DOHH2 (cell line): ENCODE measurements at regions not wholly inside any gene's neighbourhood (a gene's known extent, or its start where the extent isn't known, plus 50 kb on each side); places are given as distances from the start of the nearest gene placed in this dataset.
"Not testable (repeated sequence)": the region's sequence is repeated elsewhere in the genome, so short reads cannot be mapped to it uniquely, and the experiment has no call there.

Experiments used
- H3F3A ChIP-seq: fragments of 200-600 bp; sonication (generic), shearing (Covaris generic); 2 replicates; pipeline ENCODE4 v1.6.0; 2016; ENCODE audit warnings: antibody characterized with exemption, mild to moderate bottlenecking; ENCODE audit not compliant: control insufficient read depth, insufficient read depth
- H3K27ac ChIP-seq: fragments of 200-600 bp; sonication (generic); 2 replicates; pipeline ENCODE4 v1.5.1; 2014; ENCODE audit warnings: low read depth, mild to moderate bottlenecking, low read length, moderate library complexity
- H3K27me3 ChIP-seq: fragments of 200-600 bp; sonication (generic); 2 replicates; pipeline ENCODE4 v1.6.1; 2014; ENCODE audit warnings: mild to moderate bottlenecking, low read length, mixed read lengths; ENCODE audit not compliant: control insufficient read depth
- H3K36me3 ChIP-seq: fragments of 200-600 bp; sonication (generic); 2 replicates; pipeline ENCODE4 v1.6.1; 2014; ENCODE audit warnings: mild to moderate bottlenecking, low read length, moderate library complexity, mixed read lengths; ENCODE audit not compliant: control insufficient read depth
- H3K4me1 ChIP-seq: fragments of 200-600 bp; sonication (generic); 2 replicates; pipeline ENCODE4 v1.6.1; 2014; ENCODE audit warnings: mild to moderate bottlenecking, low read length, mixed read lengths; ENCODE audit not compliant: control insufficient read depth
- H3K4me2 ChIP-seq: fragments of 200-600 bp; sonication (generic); 2 replicates; pipeline ENCODE4 v1.6.0; 2014; ENCODE audit warnings: mild to moderate bottlenecking, low read length, moderate library complexity
- H3K4me3 ChIP-seq: fragments of 200-600 bp; sonication (generic); 2 replicates; pipeline ENCODE4 v1.5.1; 2014; ENCODE audit warnings: mild to moderate bottlenecking, low read length, mixed read lengths
- H3K79me2 ChIP-seq: fragments of 200-600 bp; sonication (generic); 2 replicates; pipeline ENCODE4 v1.6.1; 2014; ENCODE audit warnings: mild to moderate bottlenecking, low read length, mixed read lengths; ENCODE audit not compliant: control insufficient read depth
- H3K9me2 ChIP-seq: fragments of 200-600 bp; sonication (generic); replicated peaks from 2 replicates; pipeline ENCODE4 v1.6.1; 2014; ENCODE audit warnings: mild to moderate bottlenecking, low read length, mixed read lengths; ENCODE audit not compliant: control insufficient read depth
- H3K9me3 ChIP-seq: fragments of 200-600 bp; sonication (generic); 2 replicates; pipeline ENCODE4 v1.6.1; 2014; ENCODE audit warnings: antibody characterized with exemption, low read length, mixed read lengths; ENCODE audit not compliant: control insufficient read depth, insufficient read depth
- H4K20me1 ChIP-seq: fragments of 200-600 bp; sonication (generic); 2 replicates; pipeline ENCODE4 v1.6.0; 2014; ENCODE audit warnings: low read depth, mild to moderate bottlenecking, antibody characterized with exemption, low read length, moderate library complexity; ENCODE audit not compliant: control insufficient read depth, insufficient read depth
- EZH2phosphoT487 ChIP-seq: fragments of 200-600 bp; sonication (generic); IDR thresholded peaks from 2 replicates; pipeline ENCODE4 v1.6.1; 2017; ENCODE audit warnings: borderline replicate concordance, mild to moderate bottlenecking, antibody characterized with exemption, low read length, moderate library complexity, mixed read lengths
- TF ChIP-seq, protein P1 (sequence below): fragments of 200-600 bp; sonication (generic); IDR thresholded peaks from one replicate; pipeline ENCODE4 v1.5.1; 2014; ENCODE audit warnings: antibody characterized with exemption, mild to moderate bottlenecking, low read depth, low read length; ENCODE audit not compliant: poor library complexity, severe bottlenecking

GRCh38 chr5:96189028-96189826, 227.6 kb upstream of the ELL2 start:
- H3K4me2 ChIP-seq: no peak overlapping the region
- H3K4me3 ChIP-seq: no peak overlapping the region
- no peaks in the 10 kb centered on the region for H3K9me3 ChIP-seq
- H3F3A ChIP-seq: no peaks in the 10 kb centered on the region
- no peak for TF ChIP-seq EZH2phosphoT487
- TF ChIP-seq, protein P1, sequence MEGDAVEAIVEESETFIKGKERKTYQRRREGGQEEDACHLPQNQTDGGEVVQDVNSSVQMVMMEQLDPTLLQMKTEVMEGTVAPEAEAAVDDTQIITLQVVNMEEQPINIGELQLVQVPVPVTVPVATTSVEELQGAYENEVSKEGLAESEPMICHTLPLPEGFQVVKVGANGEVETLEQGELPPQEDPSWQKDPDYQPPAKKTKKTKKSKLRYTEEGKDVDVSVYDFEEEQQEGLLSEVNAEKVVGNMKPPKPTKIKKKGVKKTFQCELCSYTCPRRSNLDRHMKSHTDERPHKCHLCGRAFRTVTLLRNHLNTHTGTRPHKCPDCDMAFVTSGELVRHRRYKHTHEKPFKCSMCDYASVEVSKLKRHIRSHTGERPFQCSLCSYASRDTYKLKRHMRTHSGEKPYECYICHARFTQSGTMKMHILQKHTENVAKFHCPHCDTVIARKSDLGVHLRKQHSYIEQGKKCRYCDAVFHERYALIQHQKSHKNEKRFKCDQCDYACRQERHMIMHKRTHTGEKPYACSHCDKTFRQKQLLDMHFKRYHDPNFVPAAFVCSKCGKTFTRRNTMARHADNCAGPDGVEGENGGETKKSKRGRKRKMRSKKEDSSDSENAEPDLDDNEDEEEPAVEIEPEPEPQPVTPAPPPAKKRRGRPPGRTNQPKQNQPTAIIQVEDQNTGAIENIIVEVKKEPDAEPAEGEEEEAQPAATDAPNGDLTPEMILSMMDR: no peak
- H3K9me2 ChIP-seq: no peaks in the 10 kb centered on the region
- H3K27me3 ChIP-seq: no peaks in the 10 kb centered on the region
- H3K27ac ChIP-seq: no peak overlapping the region
- no peaks in the 10 kb centered on the region for H4K20me1 ChIP-seq
- no peaks in the 10 kb centered on the region for H3K36me3 ChIP-seq
- H3K4me1 ChIP-seq: no peaks in the 10 kb centered on the region
- no peaks in the 10 kb centered on the region for H3K79me2 ChIP-seq

- Histone ChIP-seq H3K4me1 (no peaks in the 10 kb centered on the region), H3K36me3 (no peaks in the 10 kb centered on the region), H3K9me2 (no peaks in the 10 kb centered on the region), H3K4me2 (no peak overlapping the region), H3K9me3 (no peaks in the 10 kb centered on the region), H3K27me3 (no peaks in the 10 kb centered on the region), H4K20me1 (no peaks in the 10 kb centered on the region), H3K27ac (no peak overlapping the region), H3F3A (no peaks in the 10 kb centered on the region), H3K4me3 (no peak overlapping the region), H3K79me2 (no peaks in the 10 kb centered on the region)
- TF ChIP-seq, protein P1: no peak
- TF ChIP-seq EZH2phosphoT487: no peak
These were observed 225.8 kb upstream of the ELL2 start for GRCh38 chr5:96187309-96188027.

GRCh38 chr5:96184510-96184909, 222.9 kb upstream of the ELL2 start:
- not testable (repeated sequence) for H3K4me3 ChIP-seq, H3K9me3 ChIP-seq, H3K27me3 ChIP-seq, H3K36me3 ChIP-seq, H3K4me1 ChIP-seq, H3K27ac ChIP-seq, H3K9me2 ChIP-seq, H3F3A ChIP-seq, H4K20me1 ChIP-seq, H3K4me2 ChIP-seq, H3K79me2 ChIP-seq

GRCh38 chr5:96180684-96181435, 219.2 kb upstream of the ELL2 start:
- no peak overlapping the region for H3K4me3 ChIP-seq
- H3F3A ChIP-seq: no peaks in the 10 kb centered on the region
- H3K36me3 ChIP-seq: no peaks in the 10 kb centered on the region
- no peak overlapping the region for H3K27ac ChIP-seq
- H3K79me2 ChIP-seq: no peaks in the 10 kb centered on the region
- no peak for TF ChIP-seq EZH2phosphoT487
- TF ChIP-seq, protein P1: no peak
- H3K9me2 ChIP-seq: no peaks in the 10 kb centered on the region
- H4K20me1 ChIP-seq: no peaks in the 10 kb centered on the region
- no peaks in the 10 kb centered on the region for H3K4me1 ChIP-seq
- H3K9me3 ChIP-seq: no peaks in the 10 kb centered on the region
- no peak overlapping the region for H3K4me2 ChIP-seq
- peaks cover 7% of the 10 kb centered on the region for H3K27me3 ChIP-seq
